Gastroesophageal sphincter (tissue), 4 donors: ENCODE measurements at regions not wholly inside any gene's neighbourhood (a gene's known extent, or its start where the extent isn't known, plus 50 kb on each side); places are given as distances from the start of the nearest gene placed in this dataset.

Source experiments
- ATAC-seq: fragments of 150-250 bp; one replicate; pipeline ENCODE4 v1.9.1; 2016; ENCODE audit warnings: mild to moderate bottlenecking, moderate library complexity
- H3K27ac ChIP-seq, 4 donors: fragments of 200-600 bp; sonication (generic) in 3 of 4; 1 replicate in 3 of 4; 2 replicates in 1 of 4; pipeline ENCODE4 v1.5.1; 2016 to 2019
- H3K27me3 ChIP-seq: fragments of 200-600 bp; sonication (generic); one replicate; pipeline ENCODE4 v1.5.1; 2019
- H3K36me3 ChIP-seq, 2 donors: fragments of 200-600 bp; sonication (generic); one replicate each; pipeline ENCODE4 v1.5.1; 2019; ENCODE audit warnings: control low read depth in 1 of 2
- H3K4me1 ChIP-seq, 3 donors: fragments of 200-600 bp; sonication (generic); 1 replicate in 2 of 3; 2 replicates in 1 of 3; pipeline ENCODE4 v1.5.1; 2016 to 2019; ENCODE audit warnings: control low read depth in 2 of 3
- H3K4me3 ChIP-seq, 2 donors: fragments of 200-600 bp; sonication (generic); one replicate each; pipeline ENCODE4 v1.5.1; 2019; ENCODE audit warnings: mild to moderate bottlenecking in 1 of 2, moderate library complexity in 1 of 2
- H3K9me3 ChIP-seq, 3 donors: fragments of 200-600 bp; sonication (generic); one replicate each; pipeline ENCODE4 v1.5.1; 2017 to 2019; ENCODE audit warnings: control low read depth in 2 of 3
- CTCF ChIP-seq, 4 experiments: fragments of 200-600 bp in 2 of 4; fragments of 450-650 bp in 2 of 4; sonication (generic) in 1 of 4; IDR thresholded peaks; one replicate each; pipeline ENCODE4 v1.5.1; 2017 to 2019; ENCODE audit warnings: antibody characterized with exemption in 4 of 4, mild to moderate bottlenecking in 2 of 4, moderate library complexity in 2 of 4
- EP300 ChIP-seq: sonication (generic); formaldehyde crosslinking; IDR thresholded peaks from one replicate; pipeline ENCODE4 v1.6.1; 2017; ENCODE audit warnings: antibody characterized with exemption, mild to moderate bottlenecking
- POLR2A ChIP-seq, 2 donors: fragments of 450-650 bp; IDR thresholded peaks; one replicate each; pipeline ENCODE4 v1.6.1; 2017; ENCODE audit warnings: antibody characterized with exemption in 2 of 2, mild to moderate bottlenecking in 2 of 2, moderate library complexity in 1 of 2
- POLR2AphosphoS5 ChIP-seq: sonication (generic); formaldehyde crosslinking; IDR thresholded peaks from one replicate; pipeline ENCODE4 v1.6.1; 2017; ENCODE audit warnings: antibody characterized with exemption
- WGBS, 2 donors: methylation state at CpG; one replicate each; pipeline ENCODE4 v1.1.5; 2018; ENCODE audit warnings: low coverage in 1 of 2; 5-methylcytosine and 5-hydroxymethylcytosine counted together

- Histone ChIP-seq H3K4me1 (no peaks in the 10 kb centered on the region), H3K27me3 (peaks cover 4% of the 10 kb centered on the region), H3K27ac (no peak overlapping the region), H3K36me3 (no peaks in the 10 kb centered on the region), H3K4me3 (no peak overlapping the region), H3K9me3 (no peaks in the 10 kb centered on the region)
- 73 to 89% methylated on average over 2 to 3 of the region's 3 CpGs for WGBS, 2 donors
- TF ChIP-seq POLR2A (IDR thresholded peaks at IDR 0.05) (no peak), EP300 (no peak), CTCF (IDR thresholded peaks at IDR 0.05) (no peak), POLR2AphosphoS5 (no peak)
- no peak for ATAC-seq
Measured at GRCh38 chr6:152920016-152920415, 62.8 kb downstream of the FBXO5 start.
